ENCODE measurements at regions not wholly inside any gene's neighbourhood (a gene's known extent, or its start where the extent isn't known, plus 50 kb on each side); places are given as distances from the start of the nearest gene placed in this dataset.

DNA sequence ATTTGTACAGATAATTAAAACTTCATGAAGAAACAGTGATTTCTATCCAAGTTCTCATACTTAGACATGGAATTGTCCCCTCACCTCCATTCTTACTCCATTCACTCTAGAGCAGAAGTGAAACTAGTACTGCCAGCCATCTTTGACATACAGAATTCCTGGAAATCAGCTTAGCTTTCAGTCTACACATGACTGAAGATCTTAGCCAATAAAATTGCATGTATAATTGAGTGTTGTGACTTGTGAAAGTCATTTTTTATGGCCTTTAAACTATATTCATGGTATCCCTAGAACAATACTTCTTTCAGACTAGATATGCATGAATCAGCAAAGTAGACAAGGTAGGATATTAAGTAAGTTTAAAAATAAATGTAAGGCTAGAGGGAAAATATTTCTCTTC, 705.2 kb upstream of the ZNF608 start:
- TF ChIP-seq REST (IDR thresholded peaks at IDR 0.05; ENCODE audit: low read depth) (no peak), ZBTB7A (IDR thresholded peaks at IDR 0.05; ENCODE audit: low read depth) (no peak), TAF1 (IDR thresholded peaks at IDR 0.05; ENCODE audit: low read depth) (no peak), TEAD4 (IDR thresholded peaks at IDR 0.05) (no peak), YY1 (IDR thresholded peaks at IDR 0.05; ENCODE audit: low read depth) (no peak), CEBPB (IDR thresholded peaks at IDR 0.05) (no peak), EGR1 (IDR thresholded peaks at IDR 0.05) (no peak), USF1 (IDR thresholded peaks at IDR 0.05) (no peak), EP300 (IDR thresholded peaks at IDR 0.05; ENCODE audit: borderline replicate concordance) (no peak), MAX (IDR thresholded peaks at IDR 0.05) (no peak), NFIC (IDR thresholded peaks at IDR 0.05) (no peak), RAD21 (IDR thresholded peaks at IDR 0.05; ENCODE audit: low read depth) (no peak), TCF12 (IDR thresholded peaks at IDR 0.05; ENCODE audit: low read depth) (no peak), FOXM1 (IDR thresholded peaks at IDR 0.05; ENCODE audit: borderline replicate concordance, low read depth) (no peak)

GRCh38 chr5:125452991-125453390, 706.6 kb upstream of the ZNF608 start:
- TF ChIP-seq YY1 (IDR thresholded peaks at IDR 0.05; ENCODE audit: low read depth) (no peak), TEAD4 (IDR thresholded peaks at IDR 0.05) (no peak), NFIC (IDR thresholded peaks at IDR 0.05) (no peak), EP300 (IDR thresholded peaks at IDR 0.05; ENCODE audit: borderline replicate concordance) (no peak), REST (IDR thresholded peaks at IDR 0.05; ENCODE audit: low read depth) (no peak), ZBTB7A (IDR thresholded peaks at IDR 0.05; ENCODE audit: low read depth) (no peak), USF1 (IDR thresholded peaks at IDR 0.05) (no peak), EGR1 (IDR thresholded peaks at IDR 0.05) (no peak), FOXM1 (IDR thresholded peaks at IDR 0.05; ENCODE audit: borderline replicate concordance, low read depth) (no peak), CEBPB (IDR thresholded peaks at IDR 0.05) (no peak), CREB1 (IDR thresholded peaks at IDR 0.05; ENCODE audit: low read depth) (no peak), TAF1 (IDR thresholded peaks at IDR 0.05; ENCODE audit: low read depth) (no peak), MAX (IDR thresholded peaks at IDR 0.05) (no peak), TCF12 (IDR thresholded peaks at IDR 0.05; ENCODE audit: low read depth) (no peak)

DNA sequence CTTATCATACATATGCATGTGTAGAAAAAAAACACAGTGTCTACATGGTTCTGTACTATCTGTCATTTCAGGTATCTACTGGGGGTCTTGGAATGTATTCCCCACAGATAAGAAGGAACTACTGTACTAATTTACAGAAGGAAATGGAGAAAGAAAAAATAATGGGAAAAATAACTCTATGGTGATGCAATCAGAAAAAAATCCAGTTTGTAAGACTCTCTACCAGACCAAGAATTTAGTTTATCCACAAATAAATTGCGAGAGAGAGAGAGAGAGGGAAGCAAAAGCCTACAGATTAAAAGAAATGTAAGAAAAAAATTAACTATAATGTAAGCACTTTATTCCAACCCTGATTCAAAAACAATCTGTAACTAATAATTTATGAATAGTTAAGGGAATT, 708.6 kb upstream of the ZNF608 start:
- no peak for TF ChIP-seq TEAD4 (IDR thresholded peaks at IDR 0.05)
- no peak for TF ChIP-seq MAX (IDR thresholded peaks at IDR 0.05)
- no peak for TF ChIP-seq CEBPB (IDR thresholded peaks at IDR 0.05)
- TF ChIP-seq USF1 (IDR thresholded peaks at IDR 0.05), result no peak
- no peak for TF ChIP-seq NFIC (IDR thresholded peaks at IDR 0.05)
- no peak for TF ChIP-seq EGR1 (IDR thresholded peaks at IDR 0.05)
- TF ChIP-seq EP300 (IDR thresholded peaks at IDR 0.05; ENCODE audit: borderline replicate concordance), result no peak
- TF ChIP-seq FOXM1 (IDR thresholded peaks at IDR 0.05; ENCODE audit: borderline replicate concordance, low read depth), result no peak
- no peak for TF ChIP-seq CREB1 (IDR thresholded peaks at IDR 0.05; ENCODE audit: low read depth)

DNA sequence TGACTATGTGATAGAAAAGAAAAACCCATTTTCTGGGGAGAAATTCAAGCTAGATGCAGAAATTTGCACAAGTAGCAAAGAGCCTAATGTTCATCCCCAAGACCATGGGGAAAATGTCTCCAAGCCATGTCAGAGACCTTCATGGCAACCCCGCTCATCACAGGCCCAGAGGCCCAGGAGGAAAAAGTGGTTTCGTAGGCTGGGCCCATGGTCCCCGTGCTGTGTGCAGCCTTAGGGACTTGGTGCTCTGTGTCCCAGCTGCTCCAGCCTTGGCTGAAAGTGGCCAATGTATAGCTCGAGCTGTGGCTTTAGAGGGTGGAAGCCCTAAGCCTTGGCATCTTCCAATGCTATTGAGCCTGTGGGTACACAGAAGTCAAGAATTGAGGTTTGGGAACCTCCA, 711.2 kb upstream of the ZNF608 start:
- TF ChIP-seq ZBTB7A (IDR thresholded peaks at IDR 0.05; ENCODE audit: low read depth), result no peak
- TF ChIP-seq TCF12 (IDR thresholded peaks at IDR 0.05; ENCODE audit: low read depth), result no peak
- TF ChIP-seq RAD21 (IDR thresholded peaks at IDR 0.05; ENCODE audit: low read depth), result no peak
- no peak for TF ChIP-seq NFIC (IDR thresholded peaks at IDR 0.05)
- TF ChIP-seq REST (IDR thresholded peaks at IDR 0.05; ENCODE audit: low read depth), result no peak
- no peak for TF ChIP-seq USF1 (IDR thresholded peaks at IDR 0.05)
